HG03095 (cell line): ENCODE measurements at regions not wholly inside any gene's neighbourhood (a gene's known extent, or its start where the extent isn't known, plus 50 kb on each side); places are given as distances from the start of the nearest gene placed in this dataset.

Experiments
- ATAC-seq: cut with Tn5 transposase; IDR thresholded peaks from one replicate; pipeline ENCODE4 v1.9.1; 2021; ENCODE audit warnings: moderate library complexity; ENCODE audit not compliant: unreplicated experiment

GRCh38 chr10:10295537-10295936 is 722.1 kb upstream of the CELF2 start:
- no peak for ATAC-seq

GRCh38 chr10:10302689-10303088 is 715.0 kb upstream of the CELF2 start:
- no peak for ATAC-seq

GRCh38 chr10:10307036-10307435 is 710.6 kb upstream of the CELF2 start:
- ATAC-seq = no peak

- ATAC-seq = no peak
Measured at GRCh38 chr10:10307551-10307950, 710.1 kb upstream of the CELF2 start.

GRCh38 chr10:10310498-10310897 is 707.2 kb upstream of the CELF2 start:
- no peak for ATAC-seq

- ATAC-seq = no peak
Measured at GRCh38 chr10:10311966-10312365, 705.7 kb upstream of the CELF2 start.

GRCh38 chr10:10313149-10313835 is 704.4 kb upstream of the CELF2 start:
- ATAC-seq = no peak

GRCh38 chr10:10314626-10315025 is 703.0 kb upstream of the CELF2 start:
- ATAC-seq = no peak

GRCh38 chr10:10315989-10316388 is 701.7 kb upstream of the CELF2 start:
- ATAC-seq = no peak

- no peak for ATAC-seq
Measured at GRCh38 chr10:10317151-10317550, 700.5 kb upstream of the CELF2 start.

- no peak for ATAC-seq
Measured at GRCh38 chr10:10318856-10319255, 698.8 kb upstream of the CELF2 start.

- no peak for ATAC-seq
Measured at GRCh38 chr10:10320956-10321355, 696.7 kb upstream of the CELF2 start.

- ATAC-seq = no peak
Measured at GRCh38 chr10:10326116-10326515, 691.6 kb upstream of the CELF2 start.

- no peak for ATAC-seq
Measured at GRCh38 chr10:10327934-10328333, 689.7 kb upstream of the CELF2 start.

- ATAC-seq = no peak
Measured at GRCh38 chr10:10330418-10330817, 687.3 kb upstream of the CELF2 start.

- no peak for ATAC-seq
Measured at GRCh38 chr10:10332786-10333185, 684.9 kb upstream of the CELF2 start.

- ATAC-seq = no peak
Measured at GRCh38 chr10:10333622-10334021, 684.0 kb upstream of the CELF2 start.

- no peak for ATAC-seq
Measured at GRCh38 chr10:10338339-10338738, 679.3 kb upstream of the CELF2 start.

GRCh38 chr10:10346390-10347150 is 671.1 kb upstream of the CELF2 start:
- no peak for ATAC-seq

GRCh38 chr10:10350050-10350449 is 667.6 kb upstream of the CELF2 start:
- no peak for ATAC-seq

- no peak for ATAC-seq
Measured at GRCh38 chr10:10351451-10351850, 666.2 kb upstream of the CELF2 start.

- ATAC-seq = no peak
Measured at GRCh38 chr10:10353326-10353868, 664.3 kb upstream of the CELF2 start.
